Astrocyte of the cerebellum (primary cell): ENCODE measurements at regions not wholly inside any gene's neighbourhood (a gene's known extent, or its start where the extent isn't known, plus 50 kb on each side); places are given as distances from the start of the nearest gene placed in this dataset.

ENCODE experiments used
- DNase-seq: peaks from one replicate; pipeline ENCODE4 v3.0.0-alpha.2; 2011; ENCODE audit warnings: low read depth
- H3K4me3 ChIP-seq: 2 replicates; pipeline ENCODE4 v1.5.1; 2011; ENCODE audit warnings: mild to moderate bottlenecking, low read depth, low read length, moderate library complexity
- CTCF ChIP-seq: IDR thresholded peaks from 2 replicates; pipeline ENCODE4 v1.5.1; 2012; ENCODE audit warnings: low read length, low read depth, moderate library complexity, mild to moderate bottlenecking; ENCODE audit errors: missing control alignments
- in situ Hi-C: cut with HindIII; loops from 2 replicates; pipeline ENCODE4 v1.10.0; 2017; ENCODE audit warnings: low sequenced_read_pairs

DNA sequence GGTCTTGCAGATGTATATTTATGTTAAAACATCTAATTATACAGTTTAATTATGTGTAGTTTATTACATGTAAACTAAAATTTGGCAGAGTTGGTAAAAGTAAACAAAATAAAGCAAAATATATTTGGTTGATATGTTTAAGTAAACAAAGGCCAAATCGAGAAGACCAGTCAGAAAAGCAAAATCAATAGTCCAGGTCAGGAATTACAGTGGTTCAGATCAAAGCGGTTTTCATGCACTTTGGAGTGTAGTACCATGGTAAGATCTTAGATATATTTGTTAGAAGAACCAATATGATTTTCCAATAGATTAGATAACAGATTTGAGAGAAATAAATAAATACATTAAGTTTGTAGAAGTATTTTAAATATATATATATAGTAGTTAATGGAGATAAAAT is 1421.6 kb upstream of the CDH8 start:
- no peak for TF ChIP-seq CTCF
- no peak overlapping the region for H3K4me3 ChIP-seq
- in situ Hi-C loops: no loop called here
- no peak for DNase-seq

- in situ Hi-C loops: no loop called here
- no peak overlapping the region for H3K4me3 ChIP-seq
- no peak for DNase-seq
- TF ChIP-seq CTCF: no peak
Measured at GRCh38 chr16:63453261-63453660, 1417.0 kb upstream of the CDH8 start.

- in situ Hi-C loops: no loop called here
- TF ChIP-seq CTCF: no peak
- no peak for DNase-seq
- H3K4me3 ChIP-seq: no peak overlapping the region
Measured at GRCh38 chr16:63447121-63447520, 1410.9 kb upstream of the CDH8 start.

DNA sequence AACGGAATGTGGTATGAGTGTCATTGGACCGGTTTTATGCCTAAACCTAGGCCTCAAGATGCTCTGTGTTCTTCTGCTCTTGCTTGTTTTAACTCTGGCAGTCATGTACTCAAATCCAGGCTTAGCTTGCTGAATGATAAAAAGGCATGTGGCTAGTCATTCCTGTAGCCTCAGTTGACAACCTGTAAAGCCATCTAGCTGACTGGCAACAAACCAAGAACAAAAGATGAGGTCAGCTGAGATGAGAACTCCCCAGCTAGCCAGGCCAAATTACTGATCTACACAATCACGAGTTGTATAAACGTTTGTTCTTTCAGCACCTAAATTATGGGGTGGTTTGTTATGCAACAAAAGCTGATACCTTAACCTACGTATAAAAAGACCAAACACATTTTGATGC is 1406.0 kb upstream of the CDH8 start:
- no peak for TF ChIP-seq CTCF
- no peak for DNase-seq
- in situ Hi-C loops: no loop called here

GRCh38 chr16:63426275-63426870 is 1390.1 kb upstream of the CDH8 start:
- H3K4me3 ChIP-seq: no peak overlapping the region
- no peak for DNase-seq
- no peak for TF ChIP-seq CTCF
- in situ Hi-C loops: no loop called here

More for the DNA sequence above, 1406.0 kb upstream of the CDH8 start:
- no peak overlapping the region for H3K4me3 ChIP-seq

DNA sequence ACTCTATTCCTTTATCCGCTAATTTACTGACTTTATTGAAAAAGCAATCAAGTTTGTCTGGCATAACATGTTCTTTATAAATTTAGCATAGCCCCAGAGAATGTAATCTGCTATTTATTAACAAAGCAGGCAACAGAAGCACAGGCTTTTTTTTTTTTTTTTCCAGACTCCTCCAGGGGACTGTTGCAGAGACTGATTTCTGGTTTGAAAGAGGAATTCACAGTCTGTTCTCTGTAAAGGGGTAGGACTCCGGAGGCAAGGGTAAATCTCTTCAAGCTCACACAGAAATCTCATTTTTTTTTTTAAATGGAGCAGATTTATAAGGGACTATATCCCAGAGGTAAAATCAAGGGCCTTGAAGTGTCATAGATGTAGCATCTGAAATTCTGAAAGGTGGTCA is 1386.5 kb upstream of the CDH8 start:
- no peak for TF ChIP-seq CTCF
- in situ Hi-C loops: loop anchor here (5.0 kb wide), 1 partner anchor 70 kb away; no protein-coding TSS in a partner anchor
- no peak overlapping the region for H3K4me3 ChIP-seq
- DNase-seq: no peak
